CD4-positive, CD25-positive, alpha-beta regulatory T cell (primary cell): ENCODE measurements at regions not wholly inside any gene's neighbourhood (a gene's known extent, or its start where the extent isn't known, plus 50 kb on each side); places are given as distances from the start of the nearest gene placed in this dataset.

Source experiments
- ATAC-seq, 2 donors: fragments of 150-1000 bp; cut with Tn5 transposase; one replicate each; pipeline ENCODE4 v1.10.0; 2021; ENCODE audit warnings: low read depth in 2 of 2, moderate number of reproducible peaks in 2 of 2, moderate library complexity in 1 of 2
- DNase-seq, 3 donors: peaks; one replicate each; pipeline versions ENCODE4 v3.0.0 to v3.0.0-alpha.2; 2012 to 2022; ENCODE audit warnings: mixed read lengths in 1 of 3
- H3K27ac ChIP-seq: one replicate; pipeline ENCODE4 v1.7.0; 2013; ENCODE audit warnings: mild to moderate bottlenecking, low read length; ENCODE audit not compliant: insufficient read depth, poor library complexity, severe bottlenecking
- H3K27me3 ChIP-seq: one replicate; pipeline ENCODE4 v1.7.0; 2013; ENCODE audit warnings: low read length; ENCODE audit not compliant: control insufficient read depth, insufficient read depth
- H3K36me3 ChIP-seq: one replicate; pipeline ENCODE4 v1.7.0; 2013; ENCODE audit warnings: mild to moderate bottlenecking, low read length, moderate library complexity; ENCODE audit not compliant: control insufficient read depth, insufficient read depth
- H3K4me1 ChIP-seq: 2 replicates; pipeline ENCODE4 v1.7.0; 2013; ENCODE audit warnings: mild to moderate bottlenecking, low read length; ENCODE audit not compliant: insufficient read depth, control insufficient read depth, poor library complexity, severe bottlenecking
- H3K4me3 ChIP-seq: one replicate; pipeline ENCODE4 v1.7.0; 2013; ENCODE audit warnings: low read depth, mild to moderate bottlenecking, low read length, moderate library complexity
- H3K9me3 ChIP-seq, 2 experiments: 1 replicate in 1 of 2; 2 replicates in 1 of 2; pipeline ENCODE4 v1.7.0; 2013; ENCODE audit warnings: low read length in 2 of 2, mild to moderate bottlenecking in 1 of 2, moderate library complexity in 1 of 2; ENCODE audit not compliant: control insufficient read depth in 2 of 2
- H3K27ac Mint-ChIP-seq, 3 donors: one replicate each; pipeline ENCODE4 v1.8.0; 2020 to 2022; ENCODE audit warnings: mild to moderate bottlenecking in 3 of 3, mixed read lengths in 3 of 3, moderate library complexity in 2 of 3
- H3K27me3 Mint-ChIP-seq: one replicate; pipeline ENCODE4 v1.8.0; 2022; ENCODE audit warnings: mild to moderate bottlenecking, mixed read lengths
- H3K36me3 Mint-ChIP-seq: one replicate; pipeline ENCODE4 v1.8.0; 2020; ENCODE audit warnings: mixed read lengths
- H3K4me1 Mint-ChIP-seq, 4 donors: one replicate each; pipeline ENCODE4 v1.8.0; 2020 to 2022; ENCODE audit warnings: mixed read lengths in 4 of 4, mild to moderate bottlenecking in 1 of 4
- H3K4me3 Mint-ChIP-seq, 4 donors: one replicate each; pipeline ENCODE4 v1.8.0; 2020 to 2022; ENCODE audit warnings: mild to moderate bottlenecking in 4 of 4, mixed read lengths in 4 of 4, moderate library complexity in 3 of 4
- H3K9me3 Mint-ChIP-seq, 7 donors: one replicate each; pipeline ENCODE4 v1.8.0; 2020 to 2022; ENCODE audit warnings: mixed read lengths in 7 of 7, mild to moderate bottlenecking in 3 of 7, moderate library complexity in 2 of 7

GRCh38 chr15:99921101-99921500 lies 187.9 kb upstream of the LYSMD4 start:
- Mint-ChIP-seq H3K27ac (no peak overlapping the region), H3K4me3 (no peak overlapping the region), H3K4me1 (peaks cover 0 to 10% (median 4%) of the 10 kb centered on the region in 4 donors), H3K27me3 (peaks cover 39% of the 10 kb centered on the region), H3K36me3 (no peaks in the 10 kb centered on the region), H3K9me3 (peaks cover 0 to 2% (median 0%) of the 10 kb centered on the region in 7 donors)
- Histone ChIP-seq H3K27ac (no peak overlapping the region), H3K4me1 (peaks cover 6% of the 10 kb centered on the region), H3K4me3 (no peak overlapping the region), H3K27me3 (peaks cover 11% of the 10 kb centered on the region), H3K9me3 (no peaks in the 10 kb centered on the region), H3K36me3 (no peaks in the 10 kb centered on the region)
- ATAC-seq (no peak), DNase-seq (no peak)

- H3K36me3 ChIP-seq: no peaks in the 10 kb centered on the region
- DNase-seq: no peak
- H3K4me3 ChIP-seq: no peak overlapping the region
- no peaks in the 10 kb centered on the region for H3K4me1 ChIP-seq
- Mint-ChIP-seq H3K4me3 (no peak overlapping the region), H3K36me3 (no peaks in the 10 kb centered on the region), H3K27ac (no peak overlapping the region), H3K27me3 (peaks cover 25% of the 10 kb centered on the region), H3K4me1 (no peaks in the 10 kb centered on the region), H3K9me3 (peaks cover 0 to 2% (median 0%) of the 10 kb centered on the region in 7 donors)
- no peak overlapping the region for H3K27ac ChIP-seq
- H3K27me3 ChIP-seq: peaks cover 11% of the 10 kb centered on the region
- H3K9me3 ChIP-seq: no peaks in the 10 kb centered on the region
- no peak for ATAC-seq
Measured at GRCh38 chr15:99918072-99918471, 184.8 kb upstream of the LYSMD4 start.

DNA sequence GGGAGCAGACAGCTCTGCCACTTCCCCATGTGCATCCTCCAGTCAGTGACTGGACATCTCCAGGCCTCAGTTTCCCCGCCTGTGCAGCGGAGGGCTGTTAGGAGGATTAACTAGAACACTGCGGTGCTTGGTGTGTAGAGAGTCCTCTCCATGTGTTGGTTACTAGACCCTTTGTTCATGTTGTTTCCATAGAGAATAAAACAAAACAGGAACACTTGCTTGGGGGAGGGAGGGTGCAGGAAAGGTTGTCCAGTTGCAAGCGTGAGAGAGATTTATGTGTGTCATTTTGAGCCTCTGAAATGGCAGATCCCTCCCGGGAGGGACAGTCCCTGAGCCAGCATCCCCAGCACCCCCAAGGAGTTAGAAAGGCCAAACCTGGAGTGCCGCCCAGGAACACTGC lies 184.0 kb upstream of the LYSMD4 start:
- no peaks in the 10 kb centered on the region for H3K36me3 Mint-ChIP-seq
- Histone ChIP-seq H3K36me3 (no peaks in the 10 kb centered on the region), H3K9me3 (no peaks in the 10 kb centered on the region), H3K27me3 (peaks cover 11% of the 10 kb centered on the region), H3K27ac (no peak overlapping the region), H3K4me3 (no peak overlapping the region), H3K4me1 (no peaks in the 10 kb centered on the region)
- peaks cover 0 to 2% (median 0%) of the 10 kb centered on the region in 7 donors for H3K9me3 Mint-ChIP-seq
- no peak overlapping the region for H3K27ac Mint-ChIP-seq
- H3K4me1 Mint-ChIP-seq: peaks cover 0 to 2% (median 0%) of the 10 kb centered on the region in 4 donors
- no peak overlapping the region for H3K4me3 Mint-ChIP-seq
- DNase-seq (no peak), ATAC-seq (no peak)
- peaks cover 21% of the 10 kb centered on the region for H3K27me3 Mint-ChIP-seq

GRCh38 chr15:99916668-99917223 lies 183.5 kb upstream of the LYSMD4 start:
- H3K4me1 ChIP-seq: no peaks in the 10 kb centered on the region
- no peak overlapping the region for H3K27ac ChIP-seq
- DNase-seq (no peak), ATAC-seq (no peak)
- no peak overlapping the region for H3K4me3 ChIP-seq
- Mint-ChIP-seq H3K27me3 (peaks cover 16% of the 10 kb centered on the region), H3K4me1 (peaks cover 0 to 2% (median under 1%) of the 10 kb centered on the region in 4 donors), H3K4me3 (no peak overlapping the region), H3K36me3 (no peaks in the 10 kb centered on the region), H3K27ac (no peak overlapping the region), H3K9me3 (peaks cover 0 to 2% (median 0%) of the 10 kb centered on the region in 7 donors)
- H3K9me3 ChIP-seq: no peaks in the 10 kb centered on the region
- H3K27me3 ChIP-seq: peaks cover 10% of the 10 kb centered on the region
- H3K36me3 ChIP-seq: no peaks in the 10 kb centered on the region

GRCh38 chr15:99914723-99915122 lies 181.5 kb upstream of the LYSMD4 start:
- Mint-ChIP-seq H3K4me1 (peaks cover 0 to 2% (median under 1%) of the 10 kb centered on the region in 4 donors), H3K9me3 (peaks cover 0 to 2% (median 0%) of the 10 kb centered on the region in 7 donors), H3K27ac (no peak overlapping the region), H3K36me3 (no peaks in the 10 kb centered on the region), H3K4me3 (no peak overlapping the region), H3K27me3 (peaks cover 12% of the 10 kb centered on the region)
- Histone ChIP-seq H3K36me3 (no peaks in the 10 kb centered on the region), H3K27me3 (peaks cover 6% of the 10 kb centered on the region), H3K9me3 (no peaks in the 10 kb centered on the region), H3K4me3 (no peak overlapping the region), H3K27ac (no peak overlapping the region), H3K4me1 (no peaks in the 10 kb centered on the region)
- ATAC-seq (no peak), DNase-seq (no peak)

GRCh38 chr15:99911816-99912215 lies 178.6 kb upstream of the LYSMD4 start:
- no peaks in the 10 kb centered on the region for H3K36me3 ChIP-seq
- no peaks in the 10 kb centered on the region for H3K4me1 ChIP-seq
- no peak overlapping the region for H3K4me3 Mint-ChIP-seq
- no peak overlapping the region for H3K4me3 ChIP-seq
- peaks cover 0 to 2% (median under 1%) of the 10 kb centered on the region in 4 donors for H3K4me1 Mint-ChIP-seq
- no peak for DNase-seq
- peaks cover 7% of the 10 kb centered on the region for H3K27me3 Mint-ChIP-seq
- ATAC-seq: no peak
- H3K27ac Mint-ChIP-seq: no peak overlapping the region
- no peaks in the 10 kb centered on the region for H3K27me3 ChIP-seq
- H3K9me3 Mint-ChIP-seq: peaks cover 0 to 2% (median 0%) of the 10 kb centered on the region in 7 donors
- no peaks in the 10 kb centered on the region for H3K36me3 Mint-ChIP-seq
- H3K27ac ChIP-seq: no peak overlapping the region
- no peaks in the 10 kb centered on the region for H3K9me3 ChIP-seq

- Histone ChIP-seq H3K9me3 (no peaks in the 10 kb centered on the region), H3K4me3 (no peak overlapping the region), H3K27ac (no peak overlapping the region), H3K4me1 (no peaks in the 10 kb centered on the region), H3K36me3 (no peaks in the 10 kb centered on the region), H3K27me3 (no peaks in the 10 kb centered on the region)
- ATAC-seq: no peak
- Mint-ChIP-seq H3K27me3 (peaks cover 4% of the 10 kb centered on the region), H3K27ac (no peak overlapping the region), H3K9me3 (peaks cover 0 to 2% (median 0%) of the 10 kb centered on the region in 7 donors), H3K4me3 (no peak overlapping the region), H3K36me3 (no peaks in the 10 kb centered on the region), H3K4me1 (peaks cover 0 to 2% (median under 1%) of the 10 kb centered on the region in 4 donors)
- DNase-seq: no peak
Measured at GRCh38 chr15:99909592-99910295, 176.5 kb upstream of the LYSMD4 start.

- Mint-ChIP-seq H3K4me1 (peaks cover 0 to 2% (median under 1%) of the 10 kb centered on the region in 4 donors), H3K9me3 (peaks cover 0 to 2% (median 0%) of the 10 kb centered on the region in 7 donors), H3K36me3 (no peaks in the 10 kb centered on the region), H3K27me3 (peaks cover 8% of the 10 kb centered on the region), H3K4me3 (no peak overlapping the region), H3K27ac (no peak overlapping the region)
- no peak overlapping the region for H3K4me3 ChIP-seq
- H3K9me3 ChIP-seq: no peaks in the 10 kb centered on the region
- H3K27me3 ChIP-seq: no peaks in the 10 kb centered on the region
- H3K27ac ChIP-seq: no peak overlapping the region
- DNase-seq (no peak), ATAC-seq (no peak)
- H3K36me3 ChIP-seq: no peaks in the 10 kb centered on the region
- no peaks in the 10 kb centered on the region for H3K4me1 ChIP-seq
Measured at GRCh38 chr15:99907698-99908097, 174.5 kb upstream of the LYSMD4 start.
